ENCODE measurements at regions not wholly inside any gene's neighbourhood (a gene's known extent, or its start where the extent isn't known, plus 50 kb on each side); places are given as distances from the start of the nearest gene placed in this dataset.

DNA sequence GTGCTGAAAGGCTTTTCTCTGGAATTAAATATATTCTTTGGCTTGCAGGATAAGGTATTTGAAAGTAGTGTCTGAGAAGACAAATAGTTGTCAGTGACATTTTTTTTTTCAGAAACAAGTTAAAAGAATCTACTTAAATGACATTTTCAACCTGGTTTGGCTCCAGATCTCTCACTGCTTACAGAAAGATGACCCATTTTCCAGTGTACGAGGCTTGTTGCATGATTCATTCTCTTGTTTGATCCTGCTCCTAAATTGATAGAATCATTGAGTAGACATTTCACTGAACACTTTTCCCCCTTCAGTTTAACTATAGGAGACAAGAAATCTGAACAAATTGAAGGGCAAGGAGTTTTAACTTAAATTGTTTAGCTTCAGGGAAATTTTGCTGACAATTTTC is 546.1 kb downstream of the ZNF608 start:
- no peaks in the 10 kb centered on the region for H3K27me3 ChIP-seq
- no peaks in the 10 kb centered on the region for H3K9me3 ChIP-seq
- H3K36me3 ChIP-seq = no peaks in the 10 kb centered on the region
- H3K4me1 ChIP-seq = no peaks in the 10 kb centered on the region
- no peak overlapping the region for H3K27ac ChIP-seq
- TF ChIP-seq POLR2A (IDR thresholded peaks at IDR 0.05) = no peak
- TF ChIP-seq, protein P1, sequence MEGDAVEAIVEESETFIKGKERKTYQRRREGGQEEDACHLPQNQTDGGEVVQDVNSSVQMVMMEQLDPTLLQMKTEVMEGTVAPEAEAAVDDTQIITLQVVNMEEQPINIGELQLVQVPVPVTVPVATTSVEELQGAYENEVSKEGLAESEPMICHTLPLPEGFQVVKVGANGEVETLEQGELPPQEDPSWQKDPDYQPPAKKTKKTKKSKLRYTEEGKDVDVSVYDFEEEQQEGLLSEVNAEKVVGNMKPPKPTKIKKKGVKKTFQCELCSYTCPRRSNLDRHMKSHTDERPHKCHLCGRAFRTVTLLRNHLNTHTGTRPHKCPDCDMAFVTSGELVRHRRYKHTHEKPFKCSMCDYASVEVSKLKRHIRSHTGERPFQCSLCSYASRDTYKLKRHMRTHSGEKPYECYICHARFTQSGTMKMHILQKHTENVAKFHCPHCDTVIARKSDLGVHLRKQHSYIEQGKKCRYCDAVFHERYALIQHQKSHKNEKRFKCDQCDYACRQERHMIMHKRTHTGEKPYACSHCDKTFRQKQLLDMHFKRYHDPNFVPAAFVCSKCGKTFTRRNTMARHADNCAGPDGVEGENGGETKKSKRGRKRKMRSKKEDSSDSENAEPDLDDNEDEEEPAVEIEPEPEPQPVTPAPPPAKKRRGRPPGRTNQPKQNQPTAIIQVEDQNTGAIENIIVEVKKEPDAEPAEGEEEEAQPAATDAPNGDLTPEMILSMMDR (IDR thresholded peaks at IDR 0.05) = no peak
- no peak overlapping the region for H3K4me3 ChIP-seq
- no peak for DNase-seq

DNA sequence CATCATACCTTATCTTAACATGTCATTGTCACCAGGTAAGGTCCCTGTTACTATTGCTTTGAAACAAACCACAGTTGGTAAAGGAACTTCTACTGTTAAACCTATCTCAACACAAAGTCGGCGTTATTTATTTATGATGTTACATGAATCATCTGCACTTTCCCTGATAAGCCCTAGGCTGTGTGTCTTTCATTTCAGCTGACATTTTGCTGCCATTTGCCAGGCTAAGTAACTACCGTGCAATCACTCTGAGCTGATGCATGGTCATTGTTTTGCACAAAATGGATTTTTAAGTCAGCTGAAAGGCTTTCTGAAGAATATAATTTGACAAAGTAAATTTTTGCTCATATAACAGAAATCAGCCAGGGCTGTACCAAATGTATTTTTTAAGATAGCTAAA is 546.5 kb downstream of the ZNF608 start:
- Histone ChIP-seq H3K36me3 (no peaks in the 10 kb centered on the region), H3K4me1 (no peaks in the 10 kb centered on the region), H3K27me3 (no peaks in the 10 kb centered on the region), H3K4me3 (no peak overlapping the region), H3K27ac (no peak overlapping the region), H3K9me3 (no peaks in the 10 kb centered on the region)
- TF ChIP-seq, protein P1 (IDR thresholded peaks at IDR 0.05) = no peak
- no peak for TF ChIP-seq POLR2A (IDR thresholded peaks at IDR 0.05)
- DNase-seq = no peak

DNA sequence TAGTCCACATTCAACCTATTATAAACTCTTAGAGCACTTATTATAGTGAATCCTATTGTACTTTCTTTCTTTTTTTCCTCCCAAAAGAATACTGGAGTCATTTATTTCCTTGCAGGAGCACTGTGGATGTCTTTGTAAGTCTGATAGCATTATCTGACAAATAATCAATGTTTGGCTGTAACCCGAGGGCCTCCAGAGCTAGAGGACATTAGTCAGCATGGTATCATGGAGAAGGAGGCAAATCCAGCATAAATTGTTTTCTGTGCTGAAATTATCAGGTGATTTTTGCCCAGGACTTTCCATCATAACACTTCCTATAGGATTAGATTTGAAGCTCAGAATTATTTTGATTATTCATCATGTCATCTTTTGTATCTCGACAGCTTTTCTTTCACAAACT is 551.0 kb downstream of the ZNF608 start:
- H3K9me3 ChIP-seq = no peaks in the 10 kb centered on the region
- H3K4me3 ChIP-seq = no peak overlapping the region
- H3K36me3 ChIP-seq = no peaks in the 10 kb centered on the region
- DNase-seq = no peak
- no peak overlapping the region for H3K27ac ChIP-seq
- no peaks in the 10 kb centered on the region for H3K4me1 ChIP-seq
- no peak for TF ChIP-seq POLR2A (IDR thresholded peaks at IDR 0.05)
- TF ChIP-seq, protein P1 (IDR thresholded peaks at IDR 0.05) = no peak
- no peaks in the 10 kb centered on the region for H3K27me3 ChIP-seq

DNA sequence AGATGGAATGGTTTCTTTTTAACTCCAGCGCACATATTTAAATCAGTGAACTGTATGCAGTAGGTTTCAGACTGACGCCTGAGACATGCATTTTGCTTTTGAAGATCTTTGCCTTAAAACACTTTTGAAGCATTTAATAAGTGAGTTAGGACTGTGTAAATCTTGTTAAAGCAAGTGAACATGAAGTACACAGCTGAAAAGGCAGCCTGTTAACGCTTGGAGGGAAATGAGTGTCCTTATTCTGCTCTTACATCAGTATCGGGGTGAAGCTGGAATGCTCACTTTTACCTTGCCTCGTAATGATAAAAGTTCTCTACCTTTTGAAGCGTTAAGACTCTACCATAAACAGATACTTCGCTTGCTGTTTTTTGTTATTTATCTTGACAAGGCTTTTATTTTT is 552.2 kb downstream of the ZNF608 start:
- no peaks in the 10 kb centered on the region for H3K4me1 ChIP-seq
- no peak overlapping the region for H3K4me3 ChIP-seq
- H3K36me3 ChIP-seq = no peaks in the 10 kb centered on the region
- H3K9me3 ChIP-seq = no peaks in the 10 kb centered on the region
- DNase-seq = no peak
- no peaks in the 10 kb centered on the region for H3K27me3 ChIP-seq
- TF ChIP-seq POLR2A (IDR thresholded peaks at IDR 0.05) = no peak
- TF ChIP-seq, protein P1 (IDR thresholded peaks at IDR 0.05) = no peak
- no peak overlapping the region for H3K27ac ChIP-seq

DNA sequence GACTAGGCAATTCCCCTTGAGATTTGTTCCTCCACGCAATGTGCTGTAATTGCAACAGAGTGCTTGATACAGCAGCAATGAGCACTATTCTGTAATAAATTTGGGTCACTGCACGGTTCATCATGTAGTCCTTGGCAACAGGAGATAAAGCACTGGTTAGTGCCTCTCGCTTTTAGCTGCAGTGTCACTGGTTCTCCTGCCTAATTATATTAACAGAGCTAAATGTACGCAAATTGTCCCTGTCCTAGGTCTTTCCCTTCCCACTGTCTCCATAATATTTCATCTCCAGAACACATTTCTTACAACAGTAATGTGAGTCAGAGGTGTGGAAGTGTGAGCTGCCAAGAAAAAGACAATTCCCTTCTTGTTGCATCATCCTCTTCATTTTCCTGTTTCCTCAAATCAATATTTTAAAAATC is 553.1 kb downstream of the ZNF608 start:
- H3K36me3 ChIP-seq = no peaks in the 10 kb centered on the region
- TF ChIP-seq, protein P1 (IDR thresholded peaks at IDR 0.05) = no peak
- no peak for TF ChIP-seq POLR2A (IDR thresholded peaks at IDR 0.05)
- no peaks in the 10 kb centered on the region for H3K27me3 ChIP-seq
- H3K9me3 ChIP-seq = no peaks in the 10 kb centered on the region
- DNase-seq = no peak
- no peak overlapping the region for H3K4me3 ChIP-seq
- H3K27ac ChIP-seq = no peak overlapping the region
- no peaks in the 10 kb centered on the region for H3K4me1 ChIP-seq

DNA sequence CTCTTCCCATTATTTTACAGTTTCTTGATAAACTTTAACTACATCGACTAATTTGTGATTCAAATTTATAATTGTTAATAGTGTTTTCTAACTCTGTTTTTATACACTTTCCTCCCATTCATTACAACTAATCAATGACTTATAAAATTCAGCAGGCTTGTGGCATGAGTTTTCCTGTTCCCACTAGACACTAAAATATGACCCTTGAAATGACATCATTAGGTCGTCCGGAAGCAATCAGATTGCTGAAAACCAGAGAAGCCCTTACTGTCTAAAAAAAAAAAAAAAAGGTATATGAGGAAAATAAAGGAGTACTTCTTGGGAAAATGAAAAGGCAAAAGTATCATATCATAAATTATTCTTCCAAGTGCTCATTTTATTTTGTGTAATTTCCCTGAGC is 553.7 kb downstream of the ZNF608 start:
- TF ChIP-seq, protein P1 (IDR thresholded peaks at IDR 0.05) = no peak
- TF ChIP-seq POLR2A (IDR thresholded peaks at IDR 0.05) = no peak
- Histone ChIP-seq H3K27ac (no peak overlapping the region), H3K4me1 (no peaks in the 10 kb centered on the region), H3K36me3 (no peaks in the 10 kb centered on the region), H3K27me3 (no peaks in the 10 kb centered on the region), H3K9me3 (no peaks in the 10 kb centered on the region), H3K4me3 (no peak overlapping the region)
- no peak for DNase-seq
